ENCODE measurements at regions not wholly inside any gene's neighbourhood (a gene's known extent, or its start where the extent isn't known, plus 50 kb on each side); places are given as distances from the start of the nearest gene placed in this dataset.

DNA sequence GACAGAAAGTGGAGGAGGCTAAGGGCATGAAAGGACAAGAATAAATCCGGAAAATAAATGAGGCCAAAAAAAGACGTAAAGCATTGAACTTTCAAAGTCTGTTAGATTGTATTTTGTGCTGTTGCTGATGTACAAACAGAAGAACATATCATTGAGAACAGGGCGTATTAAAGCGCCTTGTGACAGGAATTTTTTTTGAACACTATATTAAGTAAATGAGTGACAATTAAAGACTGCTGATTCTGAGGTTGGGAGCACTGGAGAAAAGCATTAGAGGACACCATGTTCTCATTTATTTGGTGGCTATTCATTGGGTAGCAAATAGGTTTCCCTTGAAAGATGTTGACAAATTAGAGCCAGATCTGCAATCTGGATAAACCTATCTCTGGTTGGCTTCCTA is 137.3 kb upstream of the SGCD start:
- H3K4me3 ChIP-seq (ENCODE audit: low read depth, low read length), result no peak overlapping the region
- TF ChIP-seq CTCF (conservative IDR thresholded peaks at IDR 0.05; ENCODE audit: low read depth, low read length), result no peak
- no peak for DNase-seq (ENCODE audit: low read depth)

GRCh38 chr5:156191547-156191946 is 135.4 kb upstream of the SGCD start:
- no peak overlapping the region for H3K4me3 ChIP-seq (ENCODE audit: low read depth, low read length)
- DNase-seq (ENCODE audit: low read depth), result no peak
- no peak for TF ChIP-seq CTCF (conservative IDR thresholded peaks at IDR 0.05; ENCODE audit: low read depth, low read length)

- no peak for TF ChIP-seq CTCF (conservative IDR thresholded peaks at IDR 0.05; ENCODE audit: low read depth, low read length)
- no peak overlapping the region for H3K4me3 ChIP-seq (ENCODE audit: low read depth, low read length)
- no peak for DNase-seq (ENCODE audit: low read depth)
Measured at GRCh38 chr5:156197042-156197635, 129.8 kb upstream of the SGCD start.

GRCh38 chr5:156199045-156199444 is 127.9 kb upstream of the SGCD start:
- no peak for DNase-seq (ENCODE audit: low read depth)
- TF ChIP-seq CTCF (conservative IDR thresholded peaks at IDR 0.05; ENCODE audit: low read depth, low read length), result no peak
- no peak overlapping the region for H3K4me3 ChIP-seq (ENCODE audit: low read depth, low read length)

DNA sequence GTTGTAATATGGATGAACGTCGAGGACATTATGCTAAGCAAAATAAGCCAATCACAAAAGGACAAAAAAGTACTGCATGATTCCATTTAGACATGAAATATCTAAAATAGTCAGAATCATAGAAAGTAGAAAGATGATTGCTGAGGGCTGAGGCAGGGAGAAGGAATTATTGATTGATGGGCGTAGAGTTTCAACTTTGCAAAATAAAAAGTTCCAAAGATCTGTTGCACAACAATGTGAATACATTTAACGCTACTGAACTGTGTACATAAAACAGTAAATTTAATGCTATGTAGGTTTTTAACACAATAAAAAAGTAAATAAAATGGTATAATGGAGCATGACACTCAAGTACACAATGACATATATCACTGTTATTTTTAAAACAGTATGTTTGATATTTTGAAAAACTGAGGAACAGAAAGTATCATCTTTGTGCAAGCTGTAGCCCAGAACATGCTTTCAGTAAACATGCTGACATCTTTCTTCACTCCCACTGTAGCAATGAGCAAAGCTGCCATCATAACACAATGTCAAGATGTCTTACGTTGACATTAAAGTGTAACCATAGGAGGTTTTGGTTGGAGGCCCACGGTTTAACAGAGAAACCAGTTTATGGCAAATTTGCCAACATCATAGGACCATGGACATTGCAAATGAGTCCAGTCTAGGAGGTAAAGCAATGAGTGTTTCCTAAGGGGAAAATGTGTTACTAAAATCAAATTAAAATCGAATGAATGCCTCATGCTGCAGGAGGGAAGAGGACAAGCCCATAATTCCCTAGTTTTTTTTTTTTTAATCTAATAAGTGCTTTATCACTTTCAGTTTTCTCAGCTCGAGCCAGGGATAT is 125.8 kb upstream of the SGCD start:
- TF ChIP-seq CTCF (conservative IDR thresholded peaks at IDR 0.05; ENCODE audit: low read depth, low read length), result no peak
- no peak for DNase-seq (ENCODE audit: low read depth)
- H3K4me3 ChIP-seq (ENCODE audit: low read depth, low read length), result no peak overlapping the region

DNA sequence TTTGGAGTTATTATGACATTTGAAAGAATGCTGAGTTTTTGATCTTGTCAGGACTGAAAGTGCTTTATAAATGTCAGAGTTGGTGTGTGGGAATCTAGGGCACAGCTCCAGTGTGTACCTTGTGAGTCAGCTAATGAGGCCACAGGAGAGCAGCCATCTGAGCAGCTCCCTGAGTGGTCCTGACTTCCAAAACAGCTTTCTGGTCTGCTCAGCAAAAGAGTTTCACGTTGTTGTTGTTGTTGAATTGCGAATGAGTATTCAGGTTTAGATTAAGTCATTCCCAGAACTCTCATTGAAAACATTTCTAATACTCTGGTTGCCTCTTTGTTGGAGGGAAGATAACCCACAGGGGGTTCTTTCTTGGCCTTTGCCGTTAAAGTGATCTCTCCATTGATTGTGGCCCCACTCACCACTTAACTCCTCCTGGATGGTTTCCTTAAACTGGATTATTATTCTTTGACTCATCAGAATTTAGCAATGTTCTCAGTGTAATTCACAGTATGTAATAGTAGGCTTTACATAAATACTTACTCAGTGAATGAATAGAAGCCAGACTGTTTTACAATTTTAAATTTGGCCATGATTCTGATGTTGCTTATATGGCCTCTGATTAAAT is 125.1 kb upstream of the SGCD start:
- DNase-seq (ENCODE audit: low read depth), result peak; percentile 61
- TF ChIP-seq CTCF (conservative IDR thresholded peaks at IDR 0.05; ENCODE audit: low read depth, low read length), result no peak
- no peak overlapping the region for H3K4me3 ChIP-seq (ENCODE audit: low read depth, low read length)
